HG02981 (cell line): ENCODE measurements at regions not wholly inside any gene's neighbourhood (a gene's known extent, or its start where the extent isn't known, plus 50 kb on each side); places are given as distances from the start of the nearest gene placed in this dataset.
"Not testable (repeated sequence)": the region's sequence is repeated elsewhere in the genome, so short reads cannot be mapped to it uniquely, and the experiment has no call there.

Experiments used
- ATAC-seq: cut with Tn5 transposase; IDR thresholded peaks from one replicate; pipeline ENCODE4 v1.9.1; 2021; ENCODE audit warnings: mild to moderate bottlenecking, moderate library complexity; ENCODE audit not compliant: unreplicated experiment

DNA sequence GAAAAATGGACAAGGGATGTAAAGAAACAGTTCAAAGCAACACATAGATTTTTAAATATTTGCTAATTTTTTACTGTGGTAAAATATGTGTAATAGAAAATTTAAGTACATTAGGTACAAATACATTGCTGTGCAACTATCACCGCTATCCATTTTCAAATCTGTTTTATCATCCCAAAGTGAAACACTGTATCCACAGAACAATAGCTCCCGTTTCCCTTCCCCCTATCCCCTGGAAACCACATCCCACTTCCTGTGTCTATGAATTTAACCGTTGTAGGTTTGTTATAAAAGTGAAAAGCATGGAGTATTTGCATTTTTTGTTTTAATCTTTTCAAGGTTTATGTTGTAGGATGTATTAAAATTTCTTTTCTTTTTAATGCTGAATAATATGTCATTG lies 152.9 kb upstream of the HSFY1 start:
- ATAC-seq = not testable (repeated sequence)

DNA sequence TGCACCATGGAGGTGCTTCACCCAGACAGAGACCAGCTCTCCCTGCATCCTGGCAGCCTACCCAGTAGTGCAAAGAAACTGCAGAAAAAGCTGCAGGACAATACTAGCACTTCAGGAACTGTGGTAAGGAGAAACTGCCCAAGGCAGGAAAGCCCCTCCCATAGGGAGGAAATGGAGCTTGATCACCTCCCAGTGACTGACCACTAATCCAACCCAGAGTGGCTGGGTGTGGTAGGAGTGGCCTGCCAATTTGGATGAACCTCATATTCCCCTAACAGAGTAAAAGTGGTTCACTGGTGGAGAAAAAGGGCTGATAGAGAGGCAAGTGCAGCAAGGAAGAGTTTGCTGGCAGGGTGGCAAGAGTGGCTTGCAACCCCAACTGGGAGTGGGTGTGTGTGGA lies 125.7 kb upstream of the HSFY1 start:
- ATAC-seq = not testable (repeated sequence)

DNA sequence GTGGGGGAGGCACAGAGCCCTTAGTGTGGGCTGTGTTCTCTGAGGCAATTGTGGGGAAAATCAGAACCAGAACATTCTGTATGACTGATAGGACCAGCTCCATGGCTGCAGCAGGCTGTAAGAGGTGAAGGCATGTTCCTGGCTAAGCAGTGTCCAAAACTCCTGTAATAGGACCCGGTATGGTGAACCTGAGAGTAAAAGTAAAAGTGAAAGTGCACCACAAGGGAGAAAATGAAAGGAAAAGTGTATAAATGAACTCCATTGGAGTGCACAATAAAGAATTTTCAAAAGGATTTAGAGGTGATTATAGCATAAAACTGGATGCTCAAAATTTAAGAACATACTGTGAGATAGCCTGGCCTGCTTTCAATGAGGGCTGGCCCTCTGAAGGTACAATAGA lies 125.1 kb upstream of the HSFY1 start:
- ATAC-seq = peak; percentile 88

DNA sequence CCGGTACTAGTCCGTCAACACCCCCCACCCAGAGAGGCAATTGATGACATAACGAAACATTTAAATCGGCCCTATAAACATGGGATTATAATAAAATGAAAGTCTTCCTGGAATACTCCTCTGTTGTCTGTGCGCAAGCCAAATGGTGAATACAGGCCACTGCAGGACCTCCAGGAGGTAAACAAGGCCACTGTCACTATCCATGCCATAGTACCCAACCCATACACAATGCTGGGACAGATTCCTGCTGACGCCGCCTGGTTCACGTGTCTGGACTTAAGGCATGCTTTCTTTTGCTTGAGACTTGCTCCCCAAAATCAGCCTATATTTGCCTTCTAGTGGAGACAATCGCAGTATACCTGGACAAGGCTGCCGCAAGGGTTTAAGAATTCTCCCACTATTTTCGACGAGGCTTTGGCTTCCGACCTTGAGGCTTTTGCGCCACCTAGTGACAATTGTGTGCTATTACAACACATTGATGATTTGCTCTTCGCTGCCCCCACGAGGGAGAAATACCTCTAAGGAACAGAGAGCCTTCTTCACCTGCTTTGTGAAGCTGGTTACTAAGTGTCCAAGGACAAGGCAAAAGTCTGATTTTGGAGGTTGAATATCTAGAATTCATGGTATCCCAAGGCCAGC lies 122.4 kb upstream of the HSFY1 start:
- peak; percentile 56 for ATAC-seq

DNA sequence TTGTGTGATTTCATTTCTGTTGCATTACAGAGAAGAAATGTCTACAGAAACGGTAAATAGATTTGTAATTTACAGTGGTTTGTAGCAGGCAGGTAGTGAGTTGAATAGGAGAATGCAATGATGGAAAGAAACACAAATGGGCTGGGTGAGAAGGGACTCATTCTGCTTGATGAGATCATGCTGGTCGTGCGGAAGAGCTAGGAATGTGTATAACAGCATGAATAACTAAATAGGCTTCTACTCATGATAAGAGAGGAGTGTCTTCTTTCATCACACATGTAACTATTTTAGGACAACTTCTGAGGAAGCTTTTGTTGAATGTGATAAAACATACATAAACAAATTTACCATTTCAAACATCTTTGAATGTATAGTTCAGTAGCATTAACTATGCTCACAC lies 113.0 kb upstream of the HSFY1 start:
- ATAC-seq = not testable (repeated sequence)

DNA sequence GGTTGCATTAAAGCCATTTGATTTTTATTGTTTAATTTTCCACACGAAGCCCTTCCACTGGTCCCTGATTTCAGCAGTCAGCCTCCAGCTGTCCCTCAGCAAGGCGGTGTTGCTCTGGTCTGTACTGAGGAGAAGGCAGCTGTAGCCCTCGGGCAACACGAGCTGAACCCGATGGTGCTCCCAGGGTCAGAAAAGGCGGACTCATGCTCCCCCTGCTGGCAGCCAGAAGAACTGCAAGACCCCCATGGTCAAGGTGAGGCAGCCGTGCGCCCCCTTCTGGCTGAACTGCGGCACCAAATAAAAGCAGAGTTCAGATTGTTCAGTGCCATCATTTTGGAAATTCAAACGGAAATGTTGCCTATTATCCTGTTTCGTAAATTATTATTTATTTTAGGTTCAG lies 100.7 kb upstream of the HSFY1 start:
- peak; percentile 96 for ATAC-seq

DNA sequence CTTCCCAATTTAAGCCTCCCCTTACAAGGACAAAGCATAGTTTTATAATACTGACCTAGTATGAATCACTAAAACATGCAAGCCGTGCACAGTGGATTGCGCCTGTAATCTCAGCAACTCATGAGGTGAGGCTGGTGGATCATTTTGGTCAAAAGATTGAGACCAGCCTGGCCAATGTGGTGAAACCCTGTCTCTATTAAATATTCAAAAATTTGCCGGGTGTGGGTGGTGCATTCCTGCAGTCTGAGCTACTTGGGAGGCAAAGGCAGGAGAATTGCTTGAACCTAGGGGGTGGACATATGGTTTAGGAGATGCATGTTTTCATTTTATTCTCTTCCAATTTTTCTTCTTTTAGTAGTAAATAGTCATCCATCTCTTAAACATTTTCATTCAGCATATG lies 93.7 kb upstream of the HSFY1 start:
- not testable (repeated sequence) for ATAC-seq

DNA sequence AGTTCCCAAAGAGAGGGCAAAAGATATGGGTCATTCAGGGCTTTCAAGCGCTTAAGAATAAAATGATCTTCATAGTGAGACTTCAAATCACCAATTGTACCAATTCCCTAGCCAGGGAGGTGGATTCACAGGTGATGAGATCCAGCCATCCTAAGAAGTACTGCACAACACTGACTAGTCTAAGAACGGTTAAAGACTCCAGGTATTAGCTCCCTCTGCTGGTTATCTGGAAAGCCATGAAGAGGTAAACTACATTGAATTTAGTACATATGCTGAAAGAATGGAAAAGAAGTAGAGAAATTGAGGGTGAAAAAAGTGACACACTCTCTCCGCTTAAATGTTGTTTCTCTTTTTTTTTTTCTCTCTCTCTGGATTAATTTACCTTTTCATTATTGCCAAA lies 87.4 kb upstream of the HSFY1 start:
- ATAC-seq = not testable (repeated sequence)

DNA sequence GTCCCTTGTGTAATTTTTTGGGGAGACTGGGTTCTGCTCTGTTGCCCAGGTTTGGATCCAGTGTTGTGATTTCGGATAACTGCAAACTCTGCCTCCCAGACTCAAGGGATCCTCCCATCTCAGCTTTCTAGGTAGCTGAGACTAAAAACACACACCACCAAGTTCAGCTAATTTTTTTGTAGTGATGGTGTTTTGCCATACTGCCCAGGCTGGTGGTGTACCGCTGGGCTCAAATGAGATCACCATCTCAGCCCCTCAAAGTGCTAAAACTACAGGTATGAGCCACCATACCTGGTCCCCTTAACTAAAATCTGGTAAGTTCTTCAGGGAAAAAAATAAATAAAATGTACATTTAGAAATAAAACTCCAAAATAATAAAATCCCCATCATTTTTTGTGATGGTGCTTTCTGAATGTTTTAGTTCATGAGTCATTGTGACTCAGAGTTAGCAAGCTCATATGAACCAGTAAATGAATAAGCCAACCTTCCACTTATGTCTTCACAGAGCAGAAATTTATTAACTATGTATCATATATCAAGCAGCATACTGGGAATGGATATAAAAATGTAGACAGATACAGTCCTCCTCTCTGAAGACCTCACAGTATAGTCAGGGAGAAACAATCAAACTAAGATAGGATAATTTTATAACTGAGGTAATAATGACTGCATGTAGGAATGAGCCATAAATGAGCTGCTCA lies 85.2 kb upstream of the HSFY1 start:
- not testable (repeated sequence) for ATAC-seq

DNA sequence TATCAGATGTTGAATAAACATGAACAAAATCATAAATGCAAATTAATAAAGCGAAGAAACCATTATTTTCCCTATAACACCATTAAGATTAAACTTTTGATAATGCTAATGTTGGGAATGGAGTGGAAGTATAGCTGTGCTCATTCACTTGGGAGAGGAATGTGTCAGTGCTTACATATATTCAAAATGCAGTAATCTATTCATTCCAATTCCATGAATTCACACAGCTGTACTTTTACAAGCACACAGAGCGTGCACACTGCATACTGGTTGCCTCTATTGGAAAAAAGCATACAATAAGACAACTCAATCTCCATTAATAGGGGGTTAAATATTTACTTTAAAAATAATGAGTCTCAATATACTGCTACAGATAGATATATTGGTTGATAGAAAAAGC lies 81.7 kb upstream of the HSFY1 start:
- not testable (repeated sequence) for ATAC-seq

DNA sequence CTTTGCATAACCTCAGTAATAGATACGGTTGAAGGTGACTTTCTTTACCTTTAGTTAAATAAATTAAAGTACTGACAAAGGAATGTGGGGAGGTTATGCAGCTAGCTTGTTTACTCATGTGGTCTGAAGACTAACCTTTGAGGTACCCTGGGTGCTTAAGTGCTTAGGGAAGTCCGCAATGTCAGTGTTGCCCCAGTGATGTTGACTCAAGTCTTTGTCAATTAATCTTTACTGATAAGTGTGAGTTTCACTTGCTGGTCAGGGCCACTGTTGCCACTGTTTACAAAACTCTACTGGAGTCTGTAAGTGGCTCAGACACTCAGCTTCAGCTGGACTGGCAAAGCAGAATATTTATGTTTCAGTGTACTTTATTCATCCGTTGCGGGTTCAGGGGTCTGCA lies 79.9 kb upstream of the HSFY1 start:
- not testable (repeated sequence) for ATAC-seq

DNA sequence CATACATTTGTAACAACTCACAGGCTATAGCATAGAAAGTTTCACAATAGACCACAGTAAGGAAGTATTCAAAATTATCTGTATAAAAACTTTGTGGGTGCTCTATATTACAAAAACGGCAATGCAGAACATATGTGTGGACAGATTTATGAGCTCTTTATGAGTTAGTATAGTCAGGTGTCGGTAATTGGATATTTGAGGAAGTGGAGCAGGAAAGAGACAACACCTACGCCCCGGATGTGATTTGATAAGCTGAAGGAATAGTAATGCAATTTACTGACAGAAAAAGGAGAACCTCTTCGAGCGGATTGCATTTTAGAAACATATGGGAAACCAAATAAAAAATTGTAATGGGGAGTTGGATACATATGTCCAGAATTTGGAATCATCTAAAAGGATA lies 63.2 kb upstream of the HSFY1 start:
- ATAC-seq = not testable (repeated sequence)
